SKM-1 treated with dmso at 0.1 percent for 144 hours (cell line): ENCODE measurements at regions not wholly inside any gene's neighbourhood (a gene's known extent, or its start where the extent isn't known, plus 50 kb on each side); places are given as distances from the start of the nearest gene placed in this dataset.
"Not testable (repeated sequence)": the region's sequence is repeated elsewhere in the genome, so short reads cannot be mapped to it uniquely, and the experiment has no call there.

ENCODE experiments used
- DNase-seq: peaks from one replicate; lab custom pipeline; 2025; ENCODE audit not compliant: unreplicated experiment; lab: John Stamatoyannopoulos, UW

- DNase-seq: no peak
Observed at GRCh38 chr1:228668553-228669241, 66.6 kb upstream of the RHOU start.

DNA sequence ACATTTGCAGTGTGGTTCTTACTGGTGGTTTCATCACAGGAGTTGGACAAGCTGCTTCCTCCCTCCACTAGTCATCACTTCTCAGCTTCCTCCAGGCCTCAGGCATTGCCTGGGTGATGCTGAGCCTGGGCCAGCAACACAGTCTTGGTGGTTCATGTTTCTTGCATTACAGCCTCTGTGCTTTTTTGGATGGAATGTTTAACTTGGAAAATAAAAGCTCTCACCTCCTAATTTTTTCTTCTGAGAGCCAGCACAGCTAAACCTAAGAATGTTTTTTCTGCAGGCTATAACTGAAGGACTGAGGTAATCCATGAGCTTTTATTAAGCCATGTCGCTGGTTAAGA, 66.1 kb upstream of the RHOU start:
- peak; percentile 97 for DNase-seq

GRCh38 chr1:228681076-228681565, 54.2 kb upstream of the RHOU start:
- not testable (repeated sequence) for DNase-seq

DNA sequence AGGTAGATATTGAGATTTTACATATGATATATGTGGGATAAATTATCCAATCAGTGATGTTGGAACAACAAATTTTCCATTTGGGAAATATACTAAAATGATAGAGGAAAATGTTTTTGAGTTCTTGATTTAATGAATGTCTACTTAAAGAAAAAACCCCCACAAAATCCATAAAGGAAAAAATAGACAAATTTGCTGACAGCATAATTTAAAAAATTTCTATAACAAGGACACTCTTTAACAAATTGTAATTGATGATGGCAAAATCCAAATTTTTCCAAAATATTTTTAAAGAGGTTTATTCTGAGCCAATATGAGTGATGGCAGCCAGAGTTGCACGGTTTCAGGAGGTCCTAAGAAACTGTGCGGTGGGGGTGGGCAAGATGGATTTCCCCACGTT, 51.9 kb upstream of the RHOU start:
- no peak for DNase-seq

GRCh38 chr1:228684607-228685006, 50.7 kb upstream of the RHOU start:
- DNase-seq: no peak

GRCh38 chr1:228685081-228685660, 50.1 kb upstream of the RHOU start:
- DNase-seq: no peak
